ENCODE measurements at regions not wholly inside any gene's neighbourhood (a gene's known extent, or its start where the extent isn't known, plus 50 kb on each side); places are given as distances from the start of the nearest gene placed in this dataset.

- TF ChIP-seq EZH2phosphoT487 (IDR thresholded peaks at IDR 0.05; ENCODE audit: low read depth, severe bottlenecking, unreplicated experiment) (no peak), EZH2 (IDR thresholded peaks at IDR 0.05; ENCODE audit: borderline replicate concordance) (no peak), CTCF (IDR thresholded peaks at IDR 0.05; ENCODE audit: poor library complexity) (no peak)
- no peak overlapping the region for H3K4me3 ChIP-seq
- no peaks in the 10 kb centered on the region for H3K4me1 ChIP-seq (ENCODE audit: insufficient read depth)
- H3K27ac ChIP-seq = no peak overlapping the region
- no peak for DNase-seq (ENCODE audit: low spot score)
- 94% methylated on average over 3 of the region's 3 CpGs for WGBS (ENCODE audit: low lambda C conversion rate, missing lambda C conversion rate)
- H3K79me2 ChIP-seq = no peaks in the 10 kb centered on the region
- no peaks in the 10 kb centered on the region for H3K9me2 ChIP-seq (replicated peaks; ENCODE audit: insufficient read depth)
- no peaks in the 10 kb centered on the region for H4K20me1 ChIP-seq (ENCODE audit: insufficient read depth, poor library complexity, severe bottlenecking)
- H3K9me3 ChIP-seq (ENCODE audit: low read depth) = no peaks in the 10 kb centered on the region
- H3K36me3 ChIP-seq (replicated peaks; ENCODE audit: insufficient read depth, low read depth) = no peaks in the 10 kb centered on the region
- no peak overlapping the region for H3K4me2 ChIP-seq
- H2AFZ ChIP-seq = no peak overlapping the region
- H3K27me3 ChIP-seq = no peaks in the 10 kb centered on the region
Measured at GRCh38 chr5:85951707-85952210, 666.0 kb upstream of the COX7C start.

- WGBS (ENCODE audit: low lambda C conversion rate, missing lambda C conversion rate) = 92% methylated on average over 2 of the region's 2 CpGs
- no peaks in the 10 kb centered on the region for H3K36me3 ChIP-seq (replicated peaks; ENCODE audit: insufficient read depth, low read depth)
- H3K9me2 ChIP-seq (replicated peaks; ENCODE audit: insufficient read depth) = no peaks in the 10 kb centered on the region
- no peak for DNase-seq (ENCODE audit: low spot score)
- TF ChIP-seq EZH2phosphoT487 (IDR thresholded peaks at IDR 0.05; ENCODE audit: low read depth, severe bottlenecking, unreplicated experiment) (no peak), EZH2 (IDR thresholded peaks at IDR 0.05; ENCODE audit: borderline replicate concordance) (no peak), CTCF (IDR thresholded peaks at IDR 0.05; ENCODE audit: poor library complexity) (no peak)
- H3K4me1 ChIP-seq (ENCODE audit: insufficient read depth) = no peaks in the 10 kb centered on the region
- no peak overlapping the region for H3K4me3 ChIP-seq
- no peak overlapping the region for H3K4me2 ChIP-seq
- H2AFZ ChIP-seq = no peak overlapping the region
- H3K9me3 ChIP-seq (ENCODE audit: low read depth) = no peaks in the 10 kb centered on the region
- H4K20me1 ChIP-seq (ENCODE audit: insufficient read depth, poor library complexity, severe bottlenecking) = no peaks in the 10 kb centered on the region
- no peak overlapping the region for H3K27ac ChIP-seq
- no peaks in the 10 kb centered on the region for H3K79me2 ChIP-seq
- no peaks in the 10 kb centered on the region for H3K27me3 ChIP-seq
Measured at GRCh38 chr5:85952680-85953079, 665.1 kb upstream of the COX7C start.

GRCh38 chr5:85967681-85968080 is 650.1 kb upstream of the COX7C start:
- H3K27me3 ChIP-seq = no peaks in the 10 kb centered on the region
- no peaks in the 10 kb centered on the region for H3K9me3 ChIP-seq (ENCODE audit: low read depth)
- H3K79me2 ChIP-seq = no peaks in the 10 kb centered on the region
- TF ChIP-seq CTCF (IDR thresholded peaks at IDR 0.05; ENCODE audit: poor library complexity) = no peak
- TF ChIP-seq EZH2phosphoT487 (IDR thresholded peaks at IDR 0.05; ENCODE audit: low read depth, severe bottlenecking, unreplicated experiment) = no peak
- no peak for TF ChIP-seq EZH2 (IDR thresholded peaks at IDR 0.05; ENCODE audit: borderline replicate concordance)
- H3K9me2 ChIP-seq (replicated peaks; ENCODE audit: insufficient read depth) = no peaks in the 10 kb centered on the region
- no peak overlapping the region for H3K4me2 ChIP-seq
- no peak overlapping the region for H3K4me3 ChIP-seq
- H3K4me1 ChIP-seq (ENCODE audit: insufficient read depth) = no peaks in the 10 kb centered on the region
- H2AFZ ChIP-seq = no peak overlapping the region
- 86% methylated on average over 4 of the region's 4 CpGs for WGBS (ENCODE audit: low lambda C conversion rate, missing lambda C conversion rate)
- no peak overlapping the region for H3K27ac ChIP-seq
- H3K36me3 ChIP-seq (replicated peaks; ENCODE audit: insufficient read depth, low read depth) = no peaks in the 10 kb centered on the region
- no peak for DNase-seq (ENCODE audit: low spot score)
- no peaks in the 10 kb centered on the region for H4K20me1 ChIP-seq (ENCODE audit: insufficient read depth, poor library complexity, severe bottlenecking)

GRCh38 chr5:85972539-85972938 is 645.2 kb upstream of the COX7C start:
- Histone ChIP-seq H4K20me1 (ENCODE audit: insufficient read depth, poor library complexity, severe bottlenecking) (no peaks in the 10 kb centered on the region), H2AFZ (no peak overlapping the region), H3K27ac (no peak overlapping the region), H3K4me2 (no peak overlapping the region), H3K9me2 (replicated peaks; ENCODE audit: insufficient read depth) (no peaks in the 10 kb centered on the region), H3K36me3 (replicated peaks; ENCODE audit: insufficient read depth, low read depth) (no peaks in the 10 kb centered on the region), H3K4me1 (ENCODE audit: insufficient read depth) (no peaks in the 10 kb centered on the region), H3K79me2 (no peaks in the 10 kb centered on the region), H3K27me3 (no peaks in the 10 kb centered on the region), H3K4me3 (no peak overlapping the region), H3K9me3 (ENCODE audit: low read depth) (no peaks in the 10 kb centered on the region)
- WGBS (ENCODE audit: low lambda C conversion rate, missing lambda C conversion rate) = 90% methylated on average over 4 of the region's 4 CpGs
- TF ChIP-seq EZH2phosphoT487 (IDR thresholded peaks at IDR 0.05; ENCODE audit: low read depth, severe bottlenecking, unreplicated experiment) (no peak), CTCF (IDR thresholded peaks at IDR 0.05; ENCODE audit: poor library complexity) (no peak), EZH2 (IDR thresholded peaks at IDR 0.05; ENCODE audit: borderline replicate concordance) (no peak)
- DNase-seq (ENCODE audit: low spot score) = no peak
